Jurkat, Clone E6-1 (cell line): ENCODE measurements at regions not wholly inside any gene's neighbourhood (a gene's known extent, or its start where the extent isn't known, plus 50 kb on each side); places are given as distances from the start of the nearest gene placed in this dataset.
A peak's percentile ranks its signal among the peaks of the same experiment; 100 is the strongest.

Experiments used
- DNase-seq: peaks from one replicate; pipeline ENCODE4 v3.0.0-alpha.2; 2011; ENCODE audit warnings: low read depth, low spot score
- H3K4me3 ChIP-seq: 2 replicates; pipeline ENCODE4 v1.5.1; 2011; ENCODE audit warnings: mild to moderate bottlenecking, low read length, control low read depth, moderate library complexity

GRCh38 chr5:30804739-30805505, 388.6 kb upstream of the CDH6 start:
- H3K4me3 ChIP-seq: no peak overlapping the region
- DNase-seq: no peak

- no peak overlapping the region for H3K4me3 ChIP-seq
- no peak for DNase-seq
These were observed 390.4 kb upstream of the CDH6 start for GRCh38 chr5:30802961-30803705.

GRCh38 chr5:30781643-30782042, 411.8 kb upstream of the CDH6 start:
- DNase-seq: no peak

GRCh38 chr5:30768056-30768690, 425.3 kb upstream of the CDH6 start:
- no peak overlapping the region for H3K4me3 ChIP-seq
- DNase-seq: no peak

More at GRCh38 chr5:30781643-30782042, 411.8 kb upstream of the CDH6 start:
- no peak overlapping the region for H3K4me3 ChIP-seq

GRCh38 chr5:30765706-30766105, 427.8 kb upstream of the CDH6 start:
- H3K4me3 ChIP-seq: no peak overlapping the region
- DNase-seq: no peak

GRCh38 chr5:30765227-30765626, 428.3 kb upstream of the CDH6 start:
- DNase-seq: no peak
- no peak overlapping the region for H3K4me3 ChIP-seq

- no peak for DNase-seq
- no peak overlapping the region for H3K4me3 ChIP-seq
These were observed 428.8 kb upstream of the CDH6 start for GRCh38 chr5:30764704-30765103.

- no peak for DNase-seq
- no peak overlapping the region for H3K4me3 ChIP-seq
These were observed 433.8 kb upstream of the CDH6 start for GRCh38 chr5:30759731-30760130.

- no peak for DNase-seq
- H3K4me3 ChIP-seq: no peak overlapping the region
These were observed 441.5 kb upstream of the CDH6 start for GRCh38 chr5:30752015-30752414.

- no peak for DNase-seq
- no peak overlapping the region for H3K4me3 ChIP-seq
These were observed 443.5 kb upstream of the CDH6 start for GRCh38 chr5:30749971-30750370.

- no peak for DNase-seq
- H3K4me3 ChIP-seq: no peak overlapping the region
These were observed 446.1 kb upstream of the CDH6 start for GRCh38 chr5:30747412-30747811.

- H3K4me3 ChIP-seq: no peak overlapping the region
- DNase-seq: no peak
These were observed 456.8 kb upstream of the CDH6 start for GRCh38 chr5:30736669-30737068.

- no peak for DNase-seq
- no peak overlapping the region for H3K4me3 ChIP-seq
These were observed 459.4 kb upstream of the CDH6 start for GRCh38 chr5:30734118-30734517.

GRCh38 chr5:30725073-30725472, 468.4 kb upstream of the CDH6 start:
- no peak for DNase-seq
- H3K4me3 ChIP-seq: no peak overlapping the region

GRCh38 chr5:30698217-30698616, 495.3 kb upstream of the CDH6 start:
- DNase-seq: no peak
- H3K4me3 ChIP-seq: no peak overlapping the region

- peak; percentile 1 for DNase-seq
- no peak overlapping the region for H3K4me3 ChIP-seq
These were observed 500.2 kb upstream of the CDH6 start for GRCh38 chr5:30693326-30693725.

GRCh38 chr5:30690931-30691330, 502.6 kb upstream of the CDH6 start:
- no peak for DNase-seq
- no peak overlapping the region for H3K4me3 ChIP-seq

GRCh38 chr5:30687461-30687860, 506.0 kb upstream of the CDH6 start:
- no peak overlapping the region for H3K4me3 ChIP-seq
- DNase-seq: no peak

GRCh38 chr5:30686530-30686929, 507.0 kb upstream of the CDH6 start:
- H3K4me3 ChIP-seq: no peak overlapping the region
- DNase-seq: no peak

- no peak for DNase-seq
- no peak overlapping the region for H3K4me3 ChIP-seq
These were observed 517.2 kb upstream of the CDH6 start for GRCh38 chr5:30676223-30676840.
